GM12891 (cell line): ENCODE measurements at regions not wholly inside any gene's neighbourhood (a gene's known extent, or its start where the extent isn't known, plus 50 kb on each side); places are given as distances from the start of the nearest gene placed in this dataset.

ENCODE experiments used
- POLR2A ChIP-seq: IDR thresholded peaks from 2 replicates; pipeline ENCODE4 v1.6.1; 2011; ENCODE audit warnings: low read depth, low read length, control low read depth
- POLR2AphosphoS5 ChIP-seq: IDR thresholded peaks from 2 replicates; pipeline ENCODE4 v1.6.1; 2011; ENCODE audit warnings: low read depth, low read length, control low read depth
- SPI1 ChIP-seq: IDR thresholded peaks from 2 replicates; pipeline ENCODE4 v1.6.1; 2011; ENCODE audit warnings: low read depth, low read length, control low read depth

GRCh38 chr4:18954538-18954937, 933.0 kb upstream of the LCORL start:
- no peak for TF ChIP-seq POLR2A
- TF ChIP-seq POLR2AphosphoS5 = no peak
- no peak for TF ChIP-seq SPI1
